ENCODE measurements at regions not wholly inside any gene's neighbourhood (a gene's known extent, or its start where the extent isn't known, plus 50 kb on each side); places are given as distances from the start of the nearest gene placed in this dataset.

GRCh38 chr10:33112831-33113455 is 154.9 kb upstream of the ITGB1 start:
- TF ChIP-seq CTCF (IDR thresholded peaks at IDR 0.05) (no peak), EP300 (IDR thresholded peaks at IDR 0.05; ENCODE audit: low read depth) (no peak), POLR2AphosphoS5 (IDR thresholded peaks at IDR 0.05) (no peak), POLR2A (IDR thresholded peaks at IDR 0.05) (no peak)
- H3K27me3 ChIP-seq: peaks cover 7% of the 10 kb centered on the region
- H3K27ac ChIP-seq: no peak overlapping the region
- no peak for DNase-seq
- H3K4me1 ChIP-seq: no peaks in the 10 kb centered on the region
- in situ Hi-C loops (cut with MboI; ENCODE audit: low pct_ligation_motif_present in 1 of 4, low pct_unique_long_range_greater_than_20kb in 1 of 4, low sequenced_read_pairs in 3 of 4) (no loop called here), intact Hi-C loops (cut with DNase I; ENCODE audit: low total_unique reads) (no loop called here)
- no peaks in the 10 kb centered on the region for H3K9me3 ChIP-seq
- 55 to 70% methylated on average over 1 to 2 of the region's 2 CpGs for WGBS, 2 donors (ENCODE audit: low coverage in 1 of 2)
- no peak overlapping the region for H3K4me3 ChIP-seq
- H3K36me3 ChIP-seq: no peaks in the 10 kb centered on the region

- no peak for DNase-seq
- Histone ChIP-seq H3K9me3 (no peaks in the 10 kb centered on the region), H3K36me3 (no peaks in the 10 kb centered on the region), H3K27ac (no peak overlapping the region), H3K27me3 (peaks cover 7% of the 10 kb centered on the region), H3K4me1 (no peaks in the 10 kb centered on the region), H3K4me3 (no peak overlapping the region)
- WGBS, 2 donors (ENCODE audit: low coverage in 1 of 2): 86 to 88% methylated on average over 7 of the region's 7 CpGs
- in situ Hi-C loops (cut with MboI; ENCODE audit: low pct_ligation_motif_present in 1 of 4, low pct_unique_long_range_greater_than_20kb in 1 of 4, low sequenced_read_pairs in 3 of 4) (no loop called here), intact Hi-C loops (cut with DNase I; ENCODE audit: low total_unique reads) (no loop called here)
- no peak for TF ChIP-seq EP300 (IDR thresholded peaks at IDR 0.05; ENCODE audit: low read depth)
- no peak for TF ChIP-seq POLR2AphosphoS5 (IDR thresholded peaks at IDR 0.05)
- no peak for TF ChIP-seq POLR2A (IDR thresholded peaks at IDR 0.05)
- TF ChIP-seq CTCF (IDR thresholded peaks at IDR 0.05): no peak
Measured at GRCh38 chr10:33111488-33112051, 153.5 kb upstream of the ITGB1 start.

- no peak overlapping the region for H3K27ac ChIP-seq
- in situ Hi-C loops (cut with MboI; ENCODE audit: low pct_ligation_motif_present in 1 of 4, low pct_unique_long_range_greater_than_20kb in 1 of 4, low sequenced_read_pairs in 3 of 4) (no loop called here), intact Hi-C loops (cut with DNase I; ENCODE audit: low total_unique reads) (no loop called here)
- TF ChIP-seq EP300 (IDR thresholded peaks at IDR 0.05; ENCODE audit: low read depth) (no peak), CTCF (IDR thresholded peaks at IDR 0.05) (no peak), POLR2AphosphoS5 (IDR thresholded peaks at IDR 0.05) (no peak), POLR2A (IDR thresholded peaks at IDR 0.05) (no peak)
- H3K36me3 ChIP-seq: no peaks in the 10 kb centered on the region
- WGBS, 2 donors (ENCODE audit: low coverage in 1 of 2): 72 to 86% methylated on average over 3 to 7 of the region's 7 CpGs
- peaks cover 7% of the 10 kb centered on the region for H3K27me3 ChIP-seq
- no peak for DNase-seq
- H3K4me1 ChIP-seq: no peaks in the 10 kb centered on the region
- no peak overlapping the region for H3K4me3 ChIP-seq
- H3K9me3 ChIP-seq: no peaks in the 10 kb centered on the region
Measured at GRCh38 chr10:33109788-33110469, 151.9 kb upstream of the ITGB1 start.

GRCh38 chr10:33109384-33109783 is 151.4 kb upstream of the ITGB1 start:
- intact Hi-C loops (cut with DNase I; ENCODE audit: low total_unique reads) (no loop called here), in situ Hi-C loops (cut with MboI; ENCODE audit: low pct_ligation_motif_present in 1 of 4, low pct_unique_long_range_greater_than_20kb in 1 of 4, low sequenced_read_pairs in 3 of 4) (no loop called here)
- WGBS, 2 donors (ENCODE audit: low coverage in 1 of 2): 43 to 67% methylated on average over 2 to 4 of the region's 4 CpGs

More at GRCh38 chr10:33109384-33109783, 151.4 kb upstream of the ITGB1 start:
- TF ChIP-seq POLR2AphosphoS5 (IDR thresholded peaks at IDR 0.05) (no peak), EP300 (IDR thresholded peaks at IDR 0.05; ENCODE audit: low read depth) (no peak), POLR2A (IDR thresholded peaks at IDR 0.05) (no peak), CTCF (IDR thresholded peaks at IDR 0.05) (no peak)
- DNase-seq: no peak
- Histone ChIP-seq H3K36me3 (no peaks in the 10 kb centered on the region), H3K4me3 (no peak overlapping the region), H3K9me3 (no peaks in the 10 kb centered on the region), H3K27ac (no peak overlapping the region), H3K27me3 (peaks cover 7% of the 10 kb centered on the region), H3K4me1 (no peaks in the 10 kb centered on the region)
